ENCODE measurements at regions not wholly inside any gene's neighbourhood (a gene's known extent, or its start where the extent isn't known, plus 50 kb on each side); places are given as distances from the start of the nearest gene placed in this dataset.
"Not testable (repeated sequence)": the region's sequence is repeated elsewhere in the genome, so short reads cannot be mapped to it uniquely, and the experiment has no call there.

- Histone ChIP-seq H3K27me3 (ENCODE audit: control insufficient read depth in 1 of 2, insufficient read depth in 2 of 2, low read length in 2 of 2) (no peaks in the 10 kb centered on the region), H3K36me3 (ENCODE audit: control insufficient read depth in 2 of 2, insufficient read depth in 2 of 2, low read length in 1 of 2) (no peaks in the 10 kb centered on the region), H3K4me1 (ENCODE audit: control insufficient read depth in 2 of 2, insufficient read depth in 2 of 2, low read length in 1 of 2) (no peaks in the 10 kb centered on the region), H3K4me3 (ENCODE audit: low read depth in 1 of 2, low read length in 2 of 2) (no peak overlapping the region), H3K9me3 (ENCODE audit: control insufficient read depth in 2 of 2, insufficient read depth in 1 of 2, low read depth in 1 of 2, low read length in 1 of 2) (no peaks in the 10 kb centered on the region), H3K27ac (ENCODE audit: low read depth in 2 of 2, low read length in 1 of 2) (no peak overlapping the region)
- WGBS, 2 donors: 80 to 83% methylated on average over 1 of the region's 1 CpG
Observed at GRCh38 chr12:102645968-102646367, 165.6 kb upstream of the IGF1 start.

- Histone ChIP-seq H3K36me3 (ENCODE audit: control insufficient read depth in 2 of 2, insufficient read depth in 2 of 2, low read length in 1 of 2) (no peaks in the 10 kb centered on the region), H3K4me3 (ENCODE audit: low read depth in 1 of 2, low read length in 2 of 2) (no peak overlapping the region), H3K4me1 (ENCODE audit: control insufficient read depth in 2 of 2, insufficient read depth in 2 of 2, low read length in 1 of 2) (no peaks in the 10 kb centered on the region), H3K9me3 (ENCODE audit: control insufficient read depth in 2 of 2, insufficient read depth in 1 of 2, low read depth in 1 of 2, low read length in 1 of 2) (no peaks in the 10 kb centered on the region), H3K27me3 (ENCODE audit: control insufficient read depth in 1 of 2, insufficient read depth in 2 of 2, low read length in 2 of 2) (no peaks in the 10 kb centered on the region), H3K27ac (ENCODE audit: low read depth in 2 of 2, low read length in 1 of 2) (no peak overlapping the region)
- 60 to 85% methylated on average over 2 of the region's 2 CpGs for whole genome bisulfite sequencing, 2 donors
Observed at GRCh38 chr12:102643879-102644575, 163.7 kb upstream of the IGF1 start.

DNA sequence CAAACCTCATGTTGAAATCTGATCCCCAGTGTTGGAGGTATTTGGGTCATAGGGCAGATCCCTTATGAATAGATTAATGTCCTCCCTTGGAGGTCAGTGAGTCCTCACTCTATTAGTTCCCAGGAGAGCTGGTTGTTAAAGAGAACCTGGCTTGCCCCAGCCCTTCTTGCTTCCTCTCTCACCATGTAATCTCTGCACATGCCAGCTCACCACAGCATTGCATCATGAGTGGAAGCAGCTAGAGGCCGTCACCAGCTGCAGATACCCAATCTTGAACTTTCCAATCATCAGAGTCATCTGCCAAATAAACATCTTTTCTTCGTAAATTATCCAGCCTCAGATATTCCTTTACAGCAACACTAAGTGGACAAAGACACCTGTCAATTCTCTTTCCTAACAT lies 161.8 kb upstream of the IGF1 start:
- Histone ChIP-seq H3K27ac (ENCODE audit: low read depth in 2 of 2, low read length in 1 of 2) (no peak overlapping the region), H3K4me3 (ENCODE audit: low read depth in 1 of 2, low read length in 2 of 2) (no peak overlapping the region), H3K4me1 (ENCODE audit: control insufficient read depth in 2 of 2, insufficient read depth in 2 of 2, low read length in 1 of 2) (no peaks in the 10 kb centered on the region), H3K27me3 (ENCODE audit: control insufficient read depth in 1 of 2, insufficient read depth in 2 of 2, low read length in 2 of 2) (no peaks in the 10 kb centered on the region), H3K9me3 (ENCODE audit: control insufficient read depth in 2 of 2, insufficient read depth in 1 of 2, low read depth in 1 of 2, low read length in 1 of 2) (no peaks in the 10 kb centered on the region), H3K36me3 (ENCODE audit: control insufficient read depth in 2 of 2, insufficient read depth in 2 of 2, low read length in 1 of 2) (no peaks in the 10 kb centered on the region)
- WGBS, 2 donors: 61 to 73% methylated on average over 2 of the region's 2 CpGs

DNA sequence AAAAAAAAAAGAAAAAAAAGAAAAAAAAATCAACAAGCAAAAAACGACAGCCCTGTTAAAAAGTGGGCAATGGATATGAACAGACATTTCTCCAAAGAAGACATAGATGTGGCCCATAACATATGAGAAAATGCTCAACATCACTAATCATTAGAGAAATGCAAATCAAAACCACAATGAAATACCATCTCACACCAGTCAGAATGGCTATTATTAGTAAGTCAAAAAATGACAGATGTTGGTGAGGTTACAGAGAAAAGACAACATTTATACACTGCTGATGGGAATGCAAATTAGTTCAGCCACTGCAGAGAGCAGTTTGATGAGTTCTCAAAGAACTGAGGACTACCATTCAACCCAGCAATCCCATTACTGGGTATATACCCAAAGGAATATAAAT lies 160.3 kb upstream of the IGF1 start:
- not testable (repeated sequence) for H3K4me1 ChIP-seq (ENCODE audit: control insufficient read depth in 2 of 2, insufficient read depth in 2 of 2, low read length in 1 of 2); H3K9me3 ChIP-seq (ENCODE audit: control insufficient read depth in 2 of 2, insufficient read depth in 1 of 2, low read depth in 1 of 2, low read length in 1 of 2); H3K27me3 ChIP-seq (ENCODE audit: control insufficient read depth in 1 of 2, insufficient read depth in 2 of 2, low read length in 2 of 2); H3K36me3 ChIP-seq (ENCODE audit: control insufficient read depth in 2 of 2, insufficient read depth in 2 of 2, low read length in 1 of 2); H3K27ac ChIP-seq (ENCODE audit: low read depth in 2 of 2, low read length in 1 of 2); H3K4me3 ChIP-seq (ENCODE audit: low read depth in 1 of 2, low read length in 2 of 2)
- 67 to 82% methylated on average over 1 of the region's 1 CpG for WGBS, 2 donors

GRCh38 chr12:102638777-102639176 lies 158.4 kb upstream of the IGF1 start:
- Histone ChIP-seq H3K36me3 (ENCODE audit: control insufficient read depth in 2 of 2, insufficient read depth in 2 of 2, low read length in 1 of 2) (no peaks in the 10 kb centered on the region), H3K27ac (ENCODE audit: low read depth in 2 of 2, low read length in 1 of 2) (no peak overlapping the region), H3K27me3 (ENCODE audit: control insufficient read depth in 1 of 2, insufficient read depth in 2 of 2, low read length in 2 of 2) (no peaks in the 10 kb centered on the region), H3K4me1 (ENCODE audit: control insufficient read depth in 2 of 2, insufficient read depth in 2 of 2, low read length in 1 of 2) (no peaks in the 10 kb centered on the region), H3K4me3 (ENCODE audit: low read depth in 1 of 2, low read length in 2 of 2) (no peak overlapping the region), H3K9me3 (ENCODE audit: control insufficient read depth in 2 of 2, insufficient read depth in 1 of 2, low read depth in 1 of 2, low read length in 1 of 2) (no peaks in the 10 kb centered on the region)
- WGBS, 2 donors: 30% methylated on average over 1 of the region's 1 CpG

DNA sequence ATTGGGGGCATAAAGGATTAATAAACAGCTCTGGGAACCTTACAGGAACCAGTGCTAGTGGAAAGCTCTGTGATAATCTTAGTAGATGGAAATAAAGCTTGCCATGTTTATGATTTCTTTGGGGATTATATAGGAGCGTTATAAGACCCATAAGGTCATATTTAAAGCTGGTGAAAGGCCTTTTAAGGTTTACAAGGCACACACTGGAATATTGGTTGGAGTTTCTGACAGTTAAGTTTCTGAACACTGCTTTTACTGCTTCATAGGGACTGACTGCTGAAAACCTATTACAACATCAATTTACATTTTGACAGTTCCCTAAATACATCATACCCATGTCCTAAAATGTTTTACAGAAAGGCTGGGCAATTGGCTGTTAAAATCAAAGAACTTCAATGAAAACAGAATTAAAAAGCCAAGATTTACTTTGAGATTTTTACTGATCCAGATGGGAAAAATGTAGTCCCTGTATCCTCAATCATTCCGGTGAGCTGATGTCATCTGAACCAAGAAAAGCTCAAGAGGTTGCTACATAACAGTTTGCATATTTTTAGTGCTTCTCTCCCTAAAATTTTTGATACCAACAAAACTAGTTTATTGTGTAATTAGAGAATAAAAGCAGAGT lies 153.7 kb upstream of the IGF1 start:
- WGBS, 2 donors: 47 to 53% methylated on average over 2 of the region's 2 CpGs
- no peaks in the 10 kb centered on the region for H3K27me3 ChIP-seq (ENCODE audit: control insufficient read depth in 1 of 2, insufficient read depth in 2 of 2, low read length in 2 of 2)
- no peak overlapping the region for H3K27ac ChIP-seq (ENCODE audit: low read depth in 2 of 2, low read length in 1 of 2)
- H3K9me3 ChIP-seq (ENCODE audit: control insufficient read depth in 2 of 2, insufficient read depth in 1 of 2, low read depth in 1 of 2, low read length in 1 of 2): no peaks in the 10 kb centered on the region
- no peaks in the 10 kb centered on the region for H3K36me3 ChIP-seq (ENCODE audit: control insufficient read depth in 2 of 2, insufficient read depth in 2 of 2, low read length in 1 of 2)
- no peak overlapping the region for H3K4me3 ChIP-seq (ENCODE audit: low read depth in 1 of 2, low read length in 2 of 2)
- H3K4me1 ChIP-seq (ENCODE audit: control insufficient read depth in 2 of 2, insufficient read depth in 2 of 2, low read length in 1 of 2): no peaks in the 10 kb centered on the region

DNA sequence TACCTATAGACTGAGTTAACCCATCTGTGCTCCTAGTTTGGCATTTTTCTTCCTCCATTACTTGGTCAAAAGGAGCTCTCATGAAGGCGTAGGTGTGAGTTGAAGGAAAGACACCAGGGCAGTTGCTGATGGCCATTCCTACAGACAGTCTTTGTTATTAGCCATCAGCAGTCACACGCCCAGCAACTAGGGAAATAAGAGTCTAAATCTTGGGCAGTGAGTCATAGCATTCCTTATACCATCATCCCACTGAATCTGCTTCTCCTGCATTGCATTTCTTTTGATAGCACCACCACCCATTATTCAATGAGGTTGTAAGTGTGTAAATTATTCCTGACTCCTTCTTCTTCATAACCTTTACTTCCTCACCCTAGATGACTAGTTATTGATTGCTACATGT lies 150.9 kb upstream of the IGF1 start:
- Histone ChIP-seq H3K4me1 (ENCODE audit: control insufficient read depth in 2 of 2, insufficient read depth in 2 of 2, low read length in 1 of 2) (no peaks in the 10 kb centered on the region), H3K27me3 (ENCODE audit: control insufficient read depth in 1 of 2, insufficient read depth in 2 of 2, low read length in 2 of 2) (no peaks in the 10 kb centered on the region), H3K4me3 (ENCODE audit: low read depth in 1 of 2, low read length in 2 of 2) (no peak overlapping the region), H3K27ac (ENCODE audit: low read depth in 2 of 2, low read length in 1 of 2) (no peak overlapping the region), H3K36me3 (ENCODE audit: control insufficient read depth in 2 of 2, insufficient read depth in 2 of 2, low read length in 1 of 2) (no peaks in the 10 kb centered on the region), H3K9me3 (ENCODE audit: control insufficient read depth in 2 of 2, insufficient read depth in 1 of 2, low read depth in 1 of 2, low read length in 1 of 2) (peaks cover 0 to 2% of the 10 kb centered on the region in 2 donors)
- WGBS, 2 donors: 66 to 68% methylated on average over 2 of the region's 2 CpGs

DNA sequence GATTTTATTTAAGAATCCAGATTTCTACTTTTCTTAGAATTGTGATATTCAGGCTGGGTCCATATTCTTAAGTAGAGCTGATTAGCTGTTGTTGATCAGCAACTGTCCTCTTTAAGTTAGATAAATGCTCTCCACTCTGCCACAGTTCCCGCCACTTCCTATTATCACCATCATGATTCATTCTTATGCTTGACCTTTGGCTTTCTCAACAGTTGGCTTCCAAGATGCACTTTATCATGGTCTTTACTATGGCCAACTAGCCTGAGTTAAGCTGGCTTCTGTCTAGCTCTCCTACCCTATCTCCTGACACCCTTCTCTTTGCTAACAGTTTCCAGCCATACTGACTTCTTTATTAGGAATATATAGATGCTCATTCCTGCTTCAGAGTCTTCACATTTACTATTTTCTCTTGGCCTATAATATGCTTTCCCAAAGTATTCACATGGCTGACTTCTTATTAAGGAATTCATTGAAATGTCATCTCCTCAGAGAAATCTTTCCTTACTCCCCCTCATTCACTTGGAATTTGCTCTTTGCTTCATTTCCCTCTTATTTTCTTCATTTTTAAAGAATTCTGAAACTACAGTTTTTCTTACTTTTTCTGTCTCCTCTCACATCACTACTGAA lies 149.0 kb upstream of the IGF1 start:
- peaks cover 0 to 2% of the 10 kb centered on the region in 2 donors for H3K9me3 ChIP-seq (ENCODE audit: control insufficient read depth in 2 of 2, insufficient read depth in 1 of 2, low read depth in 1 of 2, low read length in 1 of 2)
- H3K4me1 ChIP-seq (ENCODE audit: control insufficient read depth in 2 of 2, insufficient read depth in 2 of 2, low read length in 1 of 2): no peaks in the 10 kb centered on the region
- WGBS, 2 donors: 76 to 78% methylated on average over 1 of the region's 1 CpG
- H3K27ac ChIP-seq (ENCODE audit: low read depth in 2 of 2, low read length in 1 of 2): no peak overlapping the region
- no peaks in the 10 kb centered on the region for H3K36me3 ChIP-seq (ENCODE audit: control insufficient read depth in 2 of 2, insufficient read depth in 2 of 2, low read length in 1 of 2)
- no peaks in the 10 kb centered on the region for H3K27me3 ChIP-seq (ENCODE audit: control insufficient read depth in 1 of 2, insufficient read depth in 2 of 2, low read length in 2 of 2)
- H3K4me3 ChIP-seq (ENCODE audit: low read depth in 1 of 2, low read length in 2 of 2): no peak overlapping the region

DNA sequence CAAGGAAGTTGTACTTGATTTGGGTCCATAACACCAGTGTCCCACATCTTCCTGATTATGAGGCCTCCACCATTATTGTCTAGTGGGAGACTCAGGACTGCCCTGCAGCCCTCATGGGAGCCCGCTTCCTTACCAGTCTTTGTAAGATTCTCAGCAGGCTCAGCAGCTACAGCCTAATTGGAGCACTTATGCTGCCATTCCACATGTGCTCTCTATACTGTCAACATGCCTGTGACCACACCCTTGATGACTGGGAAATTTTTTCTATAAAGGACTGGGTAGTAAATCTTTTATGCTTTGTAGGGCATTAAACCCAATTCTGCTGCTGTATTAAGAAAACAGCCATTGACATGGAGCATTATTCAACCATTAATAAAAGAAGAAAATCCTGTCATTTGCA lies 145.5 kb upstream of the IGF1 start:
- Histone ChIP-seq H3K27ac (ENCODE audit: low read depth in 2 of 2, low read length in 1 of 2) (no peak overlapping the region), H3K4me3 (ENCODE audit: low read depth in 1 of 2, low read length in 2 of 2) (no peak overlapping the region), H3K4me1 (ENCODE audit: control insufficient read depth in 2 of 2, insufficient read depth in 2 of 2, low read length in 1 of 2) (no peaks in the 10 kb centered on the region), H3K36me3 (ENCODE audit: control insufficient read depth in 2 of 2, insufficient read depth in 2 of 2, low read length in 1 of 2) (no peaks in the 10 kb centered on the region), H3K27me3 (ENCODE audit: control insufficient read depth in 1 of 2, insufficient read depth in 2 of 2, low read length in 2 of 2) (no peaks in the 10 kb centered on the region), H3K9me3 (ENCODE audit: control insufficient read depth in 2 of 2, insufficient read depth in 1 of 2, low read depth in 1 of 2, low read length in 1 of 2) (peaks cover 0 to 2% of the 10 kb centered on the region in 2 donors)
- 83 to 88% methylated on average over 1 of the region's 1 CpG for WGBS, 2 donors

GRCh38 chr12:102622618-102623017 lies 142.3 kb upstream of the IGF1 start:
- no peak overlapping the region for H3K27ac ChIP-seq (ENCODE audit: low read depth in 2 of 2, low read length in 1 of 2)
- no peak overlapping the region for H3K4me3 ChIP-seq (ENCODE audit: low read depth in 1 of 2, low read length in 2 of 2)
- WGBS, 2 donors: 88 to 92% methylated on average over 2 of the region's 2 CpGs
- no peaks in the 10 kb centered on the region for H3K27me3 ChIP-seq (ENCODE audit: control insufficient read depth in 1 of 2, insufficient read depth in 2 of 2, low read length in 2 of 2)
- H3K36me3 ChIP-seq (ENCODE audit: control insufficient read depth in 2 of 2, insufficient read depth in 2 of 2, low read length in 1 of 2): no peaks in the 10 kb centered on the region
- H3K9me3 ChIP-seq (ENCODE audit: control insufficient read depth in 2 of 2, insufficient read depth in 1 of 2, low read depth in 1 of 2, low read length in 1 of 2): no peaks in the 10 kb centered on the region
- H3K4me1 ChIP-seq (ENCODE audit: control insufficient read depth in 2 of 2, insufficient read depth in 2 of 2, low read length in 1 of 2): no peaks in the 10 kb centered on the region

Measured in esophagus (tissue), 2 donors.